WTC11 (cell line): ENCODE measurements at regions not wholly inside any gene's neighbourhood (a gene's known extent, or its start where the extent isn't known, plus 50 kb on each side); places are given as distances from the start of the nearest gene placed in this dataset.

ENCODE experiments used
- CTCF ChIP-seq: fragments of 200-600 bp; IDR thresholded peaks from 2 replicates; pipeline ENCODE4 v1.8.0; 2022; ENCODE audit warnings: antibody characterized with exemption
- USF1 ChIP-seq: sonication (generic); formaldehyde crosslinking; IDR thresholded peaks from 2 replicates; pipeline ENCODE4 v1.8.0; 2022; ENCODE audit warnings: mild to moderate bottlenecking, missing genetic modification reagents
- ZBTB21 ChIP-seq: sonication (generic); formaldehyde crosslinking; IDR thresholded peaks from 2 replicates; pipeline ENCODE4 v1.8.1; 2023; ENCODE audit warnings: mild to moderate bottlenecking, missing genetic modification reagents, borderline replicate concordance
- TF ChIP-seq, protein P1 (sequence below): sonication (generic); formaldehyde crosslinking; IDR thresholded peaks from 2 replicates; pipeline ENCODE4 v1.8.1; 2022; ENCODE audit warnings: mild to moderate bottlenecking, moderate library complexity, missing genetic modification reagents

GRCh38 chr12:105449431-105449830, 118.9 kb downstream of the C12orf75 start:
- no peak for TF ChIP-seq CTCF
- no peak for TF ChIP-seq USF1 (CRISPR knock-in tag)
- TF ChIP-seq ZBTB21 (CRISPR knock-in tag): no peak
- TF ChIP-seq, protein P1, sequence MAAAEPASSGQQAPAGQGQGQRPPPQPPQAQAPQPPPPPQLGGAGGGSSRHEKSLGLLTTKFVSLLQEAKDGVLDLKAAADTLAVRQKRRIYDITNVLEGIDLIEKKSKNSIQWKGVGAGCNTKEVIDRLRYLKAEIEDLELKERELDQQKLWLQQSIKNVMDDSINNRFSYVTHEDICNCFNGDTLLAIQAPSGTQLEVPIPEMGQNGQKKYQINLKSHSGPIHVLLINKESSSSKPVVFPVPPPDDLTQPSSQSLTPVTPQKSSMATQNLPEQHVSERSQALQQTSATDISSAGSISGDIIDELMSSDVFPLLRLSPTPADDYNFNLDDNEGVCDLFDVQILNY (CRISPR knock-in tag): no peak
